ENCODE measurements at regions not wholly inside any gene's neighbourhood (a gene's known extent, or its start where the extent isn't known, plus 50 kb on each side); places are given as distances from the start of the nearest gene placed in this dataset.

DNA sequence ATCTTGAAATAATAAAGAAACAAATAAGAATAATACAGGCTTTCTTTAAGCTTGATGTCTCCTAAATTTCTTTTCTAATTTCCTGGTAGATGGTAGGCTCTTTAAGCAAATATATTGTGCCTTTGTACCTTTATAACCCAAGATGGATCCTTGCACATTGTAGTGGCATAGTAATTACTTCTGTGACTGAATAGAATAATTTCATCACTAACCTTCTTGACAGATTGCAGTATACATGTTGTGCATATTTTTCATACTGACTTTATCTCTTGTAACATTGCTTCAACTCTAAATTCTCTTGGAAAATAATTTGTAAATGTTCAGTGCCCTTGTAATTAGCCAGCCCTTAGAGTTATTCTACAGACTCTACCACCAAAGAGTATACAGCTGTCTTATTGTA is 1433.8 kb upstream of the GBE1 start:
- DNase-seq (ENCODE audit: low read depth, low spot score), result no peak
- no peak overlapping the region for H3K4me3 ChIP-seq (ENCODE audit: low read depth, low read length)
- TF ChIP-seq, protein P1, sequence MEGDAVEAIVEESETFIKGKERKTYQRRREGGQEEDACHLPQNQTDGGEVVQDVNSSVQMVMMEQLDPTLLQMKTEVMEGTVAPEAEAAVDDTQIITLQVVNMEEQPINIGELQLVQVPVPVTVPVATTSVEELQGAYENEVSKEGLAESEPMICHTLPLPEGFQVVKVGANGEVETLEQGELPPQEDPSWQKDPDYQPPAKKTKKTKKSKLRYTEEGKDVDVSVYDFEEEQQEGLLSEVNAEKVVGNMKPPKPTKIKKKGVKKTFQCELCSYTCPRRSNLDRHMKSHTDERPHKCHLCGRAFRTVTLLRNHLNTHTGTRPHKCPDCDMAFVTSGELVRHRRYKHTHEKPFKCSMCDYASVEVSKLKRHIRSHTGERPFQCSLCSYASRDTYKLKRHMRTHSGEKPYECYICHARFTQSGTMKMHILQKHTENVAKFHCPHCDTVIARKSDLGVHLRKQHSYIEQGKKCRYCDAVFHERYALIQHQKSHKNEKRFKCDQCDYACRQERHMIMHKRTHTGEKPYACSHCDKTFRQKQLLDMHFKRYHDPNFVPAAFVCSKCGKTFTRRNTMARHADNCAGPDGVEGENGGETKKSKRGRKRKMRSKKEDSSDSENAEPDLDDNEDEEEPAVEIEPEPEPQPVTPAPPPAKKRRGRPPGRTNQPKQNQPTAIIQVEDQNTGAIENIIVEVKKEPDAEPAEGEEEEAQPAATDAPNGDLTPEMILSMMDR (IDR thresholded peaks at IDR 0.05; ENCODE audit: insufficient read depth, low read length, missing control alignments), result no peak
- CTCF ChIA-PET, result no interaction called here
- POLR2A ChIA-PET, result no interaction called here

DNA sequence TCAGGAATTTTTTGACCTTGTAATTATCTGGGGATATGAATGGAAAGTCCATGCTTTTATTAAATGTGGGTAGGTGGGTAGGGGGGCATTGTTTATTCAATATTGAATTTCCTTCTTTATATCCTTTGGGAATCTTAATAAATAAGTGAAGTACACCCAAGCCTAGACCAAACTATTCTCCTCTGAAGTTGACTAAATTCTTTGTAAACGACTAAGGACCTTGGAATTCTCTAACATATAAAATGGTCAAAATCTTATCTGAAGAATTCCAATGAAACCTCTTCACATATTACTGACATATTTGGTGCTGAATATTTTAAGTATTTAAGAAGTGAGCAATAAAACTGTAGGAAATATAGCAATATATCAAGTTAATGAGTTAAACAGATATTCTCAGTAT is 1432.1 kb upstream of the GBE1 start:
- no peak overlapping the region for H3K4me3 ChIP-seq (ENCODE audit: low read depth, low read length)
- ChIA-PET POLR2A (no interaction called here), CTCF (no interaction called here)
- DNase-seq (ENCODE audit: low read depth, low spot score), result no peak
- TF ChIP-seq, protein P1 (IDR thresholded peaks at IDR 0.05; ENCODE audit: insufficient read depth, low read length, missing control alignments), result no peak

DNA sequence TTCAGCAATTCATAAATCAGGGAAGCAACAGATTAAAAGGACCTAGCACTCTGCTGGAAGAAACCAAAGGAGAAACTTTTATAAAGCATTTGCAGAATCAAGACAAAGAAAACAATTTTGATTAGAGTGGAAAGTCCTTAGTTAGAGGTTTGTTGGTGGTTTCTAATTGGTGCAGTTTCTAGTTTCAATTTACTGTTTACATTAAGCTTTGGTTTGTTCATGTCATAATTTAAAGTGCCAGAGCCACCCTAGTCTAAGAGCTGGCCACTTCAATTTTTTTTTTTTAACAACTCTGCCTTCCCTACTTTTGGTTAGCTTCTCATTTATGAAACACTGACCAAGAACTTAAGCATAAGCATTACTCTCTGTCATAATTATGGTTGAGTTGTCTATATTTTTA is 1428.2 kb upstream of the GBE1 start:
- POLR2A ChIA-PET, result no interaction called here
- no peak overlapping the region for H3K4me3 ChIP-seq (ENCODE audit: low read depth, low read length)
- DNase-seq (ENCODE audit: low read depth, low spot score), result no peak
- TF ChIP-seq, protein P1 (IDR thresholded peaks at IDR 0.05; ENCODE audit: insufficient read depth, low read length, missing control alignments), result no peak
- CTCF ChIA-PET, result no interaction called here

DNA sequence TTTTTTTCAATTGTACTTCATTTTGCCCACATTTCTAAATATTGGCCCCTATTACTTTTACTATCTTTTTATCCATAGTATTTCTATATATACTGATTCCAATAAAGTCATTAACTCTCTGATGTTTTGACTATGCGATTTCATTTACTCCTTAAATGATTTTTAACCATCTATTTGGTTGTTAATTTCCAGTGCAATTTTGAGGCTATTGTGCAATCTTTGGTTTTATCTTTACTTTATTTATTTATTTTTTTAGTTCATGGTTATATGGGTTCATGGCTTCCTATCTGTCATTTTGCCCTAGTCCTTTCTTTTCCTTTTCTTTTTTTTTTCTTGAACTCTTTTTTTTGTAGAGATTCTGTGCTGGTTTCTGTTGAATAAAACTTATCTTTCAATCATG is 1408.0 kb upstream of the GBE1 start:
- H3K4me3 ChIP-seq (ENCODE audit: low read depth, low read length), result no peak overlapping the region
- TF ChIP-seq, protein P1 (IDR thresholded peaks at IDR 0.05; ENCODE audit: insufficient read depth, low read length, missing control alignments), result no peak
- POLR2A ChIA-PET, result no interaction called here
- no peak for DNase-seq (ENCODE audit: low read depth, low spot score)
- CTCF ChIA-PET, result no interaction called here

DNA sequence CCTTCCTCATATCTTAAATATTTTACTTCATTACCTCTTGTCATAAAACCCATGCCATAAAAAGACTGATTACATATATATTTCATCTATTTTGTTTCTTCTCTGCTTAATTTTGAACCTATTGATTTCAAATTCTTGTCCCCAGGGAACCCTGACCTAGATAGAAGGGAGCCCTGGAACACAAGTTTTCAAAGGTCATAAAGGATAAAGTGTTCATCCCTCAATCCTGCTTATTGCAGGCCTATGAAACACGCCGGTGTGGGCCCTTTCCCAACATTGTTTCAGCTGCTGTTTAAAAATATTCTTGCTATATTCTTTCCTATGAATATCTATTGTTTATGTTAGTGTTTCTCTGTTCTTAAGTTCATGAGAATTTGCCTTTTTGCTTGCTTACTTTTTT is 1389.5 kb upstream of the GBE1 start:
- TF ChIP-seq, protein P1 (IDR thresholded peaks at IDR 0.05; ENCODE audit: insufficient read depth, low read length, missing control alignments), result no peak
- H3K4me3 ChIP-seq (ENCODE audit: low read depth, low read length), result no peak overlapping the region
- ChIA-PET CTCF (no interaction called here), POLR2A (no interaction called here)
- DNase-seq (ENCODE audit: low read depth, low spot score), result no peak

DNA sequence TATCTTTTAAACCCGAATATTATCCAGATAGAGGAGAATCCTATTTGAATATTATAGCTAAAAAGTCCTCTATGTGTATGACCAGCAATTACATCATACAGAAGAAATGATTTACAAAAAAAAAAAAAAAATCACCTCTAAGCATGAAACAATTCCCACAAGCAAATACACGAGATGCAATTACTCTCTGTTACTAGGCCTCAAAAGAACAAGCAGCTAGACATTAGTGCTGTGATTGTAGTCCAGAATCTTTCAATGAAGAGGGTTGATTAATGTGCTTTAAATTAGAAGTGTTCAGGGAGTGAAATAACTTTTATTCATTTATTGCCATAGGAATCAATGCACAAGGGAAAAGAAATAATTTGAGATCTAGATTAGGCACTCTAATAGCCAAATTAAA is 1379.5 kb upstream of the GBE1 start:
- DNase-seq (ENCODE audit: low read depth, low spot score), result no peak
- no peak overlapping the region for H3K4me3 ChIP-seq (ENCODE audit: low read depth, low read length)
- TF ChIP-seq, protein P1 (IDR thresholded peaks at IDR 0.05; ENCODE audit: insufficient read depth, low read length, missing control alignments), result no peak
- ChIA-PET POLR2A (no interaction called here), CTCF (no interaction called here)
